ENCODE measurements at regions not wholly inside any gene's neighbourhood (a gene's known extent, or its start where the extent isn't known, plus 50 kb on each side); places are given as distances from the start of the nearest gene placed in this dataset.

GRCh38 chr15:96595951-96596350 lies 265.5 kb downstream of the NR2F2 start:
- no peak for DNase-seq (ENCODE audit: low read depth in 1 of 2, low spot score in 1 of 2)
- no peaks in the 10 kb centered on the region for H3K4me1 ChIP-seq (ENCODE audit: low read depth)
- H3K27ac ChIP-seq = no peak overlapping the region
- H3K4me3 ChIP-seq = no peak overlapping the region
- H3K36me3 ChIP-seq = no peaks in the 10 kb centered on the region
- H3K27me3 ChIP-seq = no peaks in the 10 kb centered on the region
- TF ChIP-seq, protein P1, sequence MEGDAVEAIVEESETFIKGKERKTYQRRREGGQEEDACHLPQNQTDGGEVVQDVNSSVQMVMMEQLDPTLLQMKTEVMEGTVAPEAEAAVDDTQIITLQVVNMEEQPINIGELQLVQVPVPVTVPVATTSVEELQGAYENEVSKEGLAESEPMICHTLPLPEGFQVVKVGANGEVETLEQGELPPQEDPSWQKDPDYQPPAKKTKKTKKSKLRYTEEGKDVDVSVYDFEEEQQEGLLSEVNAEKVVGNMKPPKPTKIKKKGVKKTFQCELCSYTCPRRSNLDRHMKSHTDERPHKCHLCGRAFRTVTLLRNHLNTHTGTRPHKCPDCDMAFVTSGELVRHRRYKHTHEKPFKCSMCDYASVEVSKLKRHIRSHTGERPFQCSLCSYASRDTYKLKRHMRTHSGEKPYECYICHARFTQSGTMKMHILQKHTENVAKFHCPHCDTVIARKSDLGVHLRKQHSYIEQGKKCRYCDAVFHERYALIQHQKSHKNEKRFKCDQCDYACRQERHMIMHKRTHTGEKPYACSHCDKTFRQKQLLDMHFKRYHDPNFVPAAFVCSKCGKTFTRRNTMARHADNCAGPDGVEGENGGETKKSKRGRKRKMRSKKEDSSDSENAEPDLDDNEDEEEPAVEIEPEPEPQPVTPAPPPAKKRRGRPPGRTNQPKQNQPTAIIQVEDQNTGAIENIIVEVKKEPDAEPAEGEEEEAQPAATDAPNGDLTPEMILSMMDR (IDR thresholded peaks at IDR 0.05; ENCODE audit: low read depth, low read length) = no peak
- H3K9me3 ChIP-seq (ENCODE audit: low read depth) = no peaks in the 10 kb centered on the region

GRCh38 chr15:96598514-96598913 lies 268.0 kb downstream of the NR2F2 start:
- Histone ChIP-seq H3K27ac (no peak overlapping the region), H3K27me3 (peaks cover 6% of the 10 kb centered on the region), H3K36me3 (no peaks in the 10 kb centered on the region), H3K4me1 (ENCODE audit: low read depth) (no peaks in the 10 kb centered on the region), H3K9me3 (ENCODE audit: low read depth) (no peaks in the 10 kb centered on the region), H3K4me3 (no peak overlapping the region)
- no peak for DNase-seq (ENCODE audit: low read depth in 1 of 2, low spot score in 1 of 2)
- TF ChIP-seq, protein P1 (IDR thresholded peaks at IDR 0.05; ENCODE audit: low read depth, low read length) = no peak

DNA sequence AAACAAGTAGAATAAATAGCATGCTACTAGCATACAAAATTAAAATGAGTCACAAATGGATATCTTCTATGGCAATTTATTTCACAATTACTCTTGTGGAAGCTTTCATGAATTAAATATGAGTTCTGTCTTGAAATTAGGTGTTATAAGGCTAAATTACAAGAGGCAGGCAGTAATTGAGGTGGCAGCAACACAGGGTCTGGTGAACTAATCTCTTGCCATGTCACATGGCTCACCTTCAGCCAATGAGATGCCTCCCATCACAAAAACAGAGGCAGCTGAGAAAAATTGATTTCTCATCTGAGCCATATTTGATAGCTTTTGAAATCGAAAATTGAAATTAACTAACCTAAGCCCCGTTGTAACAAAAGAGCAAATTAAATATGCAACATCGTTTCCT lies 268.8 kb downstream of the NR2F2 start:
- Histone ChIP-seq H3K27ac (no peak overlapping the region), H3K36me3 (no peaks in the 10 kb centered on the region), H3K4me3 (no peak overlapping the region), H3K27me3 (peaks cover 6% of the 10 kb centered on the region), H3K4me1 (ENCODE audit: low read depth) (no peaks in the 10 kb centered on the region), H3K9me3 (ENCODE audit: low read depth) (no peaks in the 10 kb centered on the region)
- DNase-seq (ENCODE audit: low read depth in 1 of 2, low spot score in 1 of 2) = no peak
- TF ChIP-seq, protein P1 (IDR thresholded peaks at IDR 0.05; ENCODE audit: low read depth, low read length) = no peak

DNA sequence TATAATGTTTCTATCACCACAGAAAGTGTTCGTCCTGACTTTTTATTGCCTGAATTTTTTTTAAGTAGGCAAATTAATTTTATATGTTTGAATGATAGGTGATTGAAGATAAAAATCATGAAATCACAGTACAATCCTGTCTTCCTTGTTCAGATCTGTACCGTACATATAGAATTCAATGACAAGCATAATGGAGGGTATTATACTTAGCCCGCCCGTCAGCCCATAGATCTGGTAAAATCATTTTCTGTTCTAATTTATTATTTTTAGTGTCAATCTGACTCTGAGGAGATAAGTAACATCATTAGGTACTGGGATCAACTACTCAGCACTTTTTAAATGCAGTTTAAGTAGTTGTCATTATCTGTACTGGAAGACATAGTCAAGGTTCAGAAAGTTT lies 269.9 kb downstream of the NR2F2 start:
- no peaks in the 10 kb centered on the region for H3K4me1 ChIP-seq (ENCODE audit: low read depth)
- H3K9me3 ChIP-seq (ENCODE audit: low read depth) = no peaks in the 10 kb centered on the region
- H3K27ac ChIP-seq = no peak overlapping the region
- H3K36me3 ChIP-seq = no peaks in the 10 kb centered on the region
- no peak for DNase-seq (ENCODE audit: low read depth in 1 of 2, low spot score in 1 of 2)
- no peak overlapping the region for H3K4me3 ChIP-seq
- TF ChIP-seq, protein P1 (IDR thresholded peaks at IDR 0.05; ENCODE audit: low read depth, low read length) = no peak
- peaks cover 15% of the 10 kb centered on the region for H3K27me3 ChIP-seq

DNA sequence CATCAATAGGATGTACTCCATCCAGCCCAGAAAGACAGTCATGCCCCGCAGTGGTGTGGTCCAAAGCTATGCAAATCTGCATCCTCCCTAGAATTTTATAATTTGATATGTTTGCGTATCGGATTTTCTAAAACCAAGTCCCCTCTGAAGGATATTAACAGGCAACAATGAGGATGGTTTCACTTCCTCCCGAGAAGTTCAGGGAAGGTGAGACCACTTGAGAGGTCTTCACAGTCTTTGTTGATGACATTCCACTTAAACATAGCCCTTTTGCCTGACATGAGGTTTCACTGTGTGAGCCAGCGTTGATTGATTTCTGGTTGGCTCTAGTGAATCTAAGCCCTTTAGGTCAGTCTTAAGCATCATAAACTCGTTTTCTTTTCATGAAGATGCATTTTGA lies 276.1 kb downstream of the NR2F2 start:
- Histone ChIP-seq H3K27me3 (peaks cover 29% of the 10 kb centered on the region), H3K9me3 (ENCODE audit: low read depth) (no peaks in the 10 kb centered on the region), H3K4me1 (ENCODE audit: low read depth) (peaks cover 8% of the 10 kb centered on the region), H3K4me3 (no peak overlapping the region), H3K36me3 (no peaks in the 10 kb centered on the region), H3K27ac (no peak overlapping the region)
- TF ChIP-seq, protein P1 (IDR thresholded peaks at IDR 0.05; ENCODE audit: low read depth, low read length) = no peak
- DNase-seq (ENCODE audit: low read depth in 1 of 2, low spot score in 1 of 2) = peak in 1 of 2 donors; percentile 16

DNA sequence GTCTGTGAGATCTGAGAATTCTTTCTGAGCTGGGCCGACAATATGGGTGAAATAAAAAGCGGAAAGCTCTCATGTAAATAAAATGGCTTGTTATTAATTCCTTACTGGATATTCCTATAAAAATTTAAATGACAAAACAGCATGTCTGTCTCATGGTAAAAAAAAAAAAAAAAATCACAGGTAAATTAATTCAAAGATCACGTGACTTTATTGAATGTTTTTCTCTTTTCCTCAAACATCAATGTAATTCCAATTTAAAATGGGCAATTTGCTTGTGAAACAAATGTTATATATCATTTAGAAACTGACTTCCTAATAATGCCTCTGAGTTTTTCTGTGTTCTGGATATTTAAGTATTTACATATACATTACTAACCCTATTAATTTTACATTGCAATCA lies 280.3 kb downstream of the NR2F2 start:
- Histone ChIP-seq H3K27ac (no peak overlapping the region), H3K9me3 (ENCODE audit: low read depth) (no peaks in the 10 kb centered on the region), H3K27me3 (peaks cover 10% of the 10 kb centered on the region), H3K4me3 (no peak overlapping the region), H3K36me3 (no peaks in the 10 kb centered on the region), H3K4me1 (ENCODE audit: low read depth) (peaks cover 8% of the 10 kb centered on the region)
- DNase-seq (ENCODE audit: low read depth in 1 of 2, low spot score in 1 of 2) = no peak
- TF ChIP-seq, protein P1 (IDR thresholded peaks at IDR 0.05; ENCODE audit: low read depth, low read length) = no peak
